Suprapubic skin (tissue), 4 donors: ENCODE measurements at regions not wholly inside any gene's neighbourhood (a gene's known extent, or its start where the extent isn't known, plus 50 kb on each side); places are given as distances from the start of the nearest gene placed in this dataset.

Experiments used
- DNase-seq, 2 donors: peaks; one replicate each; pipeline ENCODE4 v3.0.0-alpha.2; 2019; ENCODE audit warnings: low spot score in 2 of 2
- H3K27ac ChIP-seq: fragments of 200-600 bp; sonication (generic); one replicate; pipeline ENCODE4 v1.5.1; 2019
- H3K27me3 ChIP-seq: fragments of 200-600 bp; sonication (generic); one replicate; pipeline ENCODE4 v1.5.1; 2019
- H3K36me3 ChIP-seq: fragments of 200-600 bp; sonication (generic); one replicate; pipeline ENCODE4 v1.5.1; 2019
- H3K4me1 ChIP-seq: fragments of 200-600 bp; sonication (generic); one replicate; pipeline ENCODE4 v1.5.1; 2019
- H3K4me3 ChIP-seq: fragments of 200-600 bp; sonication (generic); one replicate; pipeline ENCODE4 v1.5.1; 2019; ENCODE audit warnings: mild to moderate bottlenecking
- H3K9me3 ChIP-seq: fragments of 200-600 bp; sonication (generic); one replicate; pipeline ENCODE4 v1.5.1; 2019
- CTCF ChIP-seq, 2 donors: fragments of 200-600 bp in 1 of 2; fragments of 450-650 bp in 1 of 2; sonication (generic) in 1 of 2; IDR thresholded peaks; one replicate each; pipeline ENCODE4 v1.5.1; 2016 to 2019; ENCODE audit warnings: antibody characterized with exemption in 2 of 2, mild to moderate bottlenecking in 1 of 2, moderate library complexity in 1 of 2
- EP300 ChIP-seq: sonication (generic); formaldehyde crosslinking; IDR thresholded peaks from one replicate; pipeline ENCODE4 v1.6.1; 2017; ENCODE audit warnings: antibody characterized with exemption
- POLR2A ChIP-seq, 2 donors: fragments of 450-650 bp; IDR thresholded peaks; one replicate each; pipeline ENCODE4 v1.6.1; 2017; ENCODE audit warnings: antibody characterized with exemption in 2 of 2, mild to moderate bottlenecking in 2 of 2, moderate library complexity in 2 of 2
- POLR2AphosphoS5 ChIP-seq, 3 donors: sonication (generic); formaldehyde crosslinking; IDR thresholded peaks; one replicate each; pipeline ENCODE4 v1.6.1; 2017; ENCODE audit warnings: antibody characterized with exemption in 3 of 3
- WGBS: methylation state at CpG from one replicate; pipeline ENCODE4 v1.1.5; 2018; 5-methylcytosine and 5-hydroxymethylcytosine counted together

GRCh38 chr10:128594688-128595087 lies 468.5 kb upstream of the MKI67 start:
- Histone ChIP-seq H3K27ac (no peak overlapping the region), H3K4me3 (no peak overlapping the region), H3K36me3 (no peaks in the 10 kb centered on the region), H3K27me3 (peaks cover 3% of the 10 kb centered on the region), H3K9me3 (peaks cover 4% of the 10 kb centered on the region), H3K4me1 (no peaks in the 10 kb centered on the region)
- no peak for DNase-seq
- TF ChIP-seq POLR2A (IDR thresholded peaks at IDR 0.05) (no peak), EP300 (no peak), CTCF (IDR thresholded peaks at IDR 0.05) (no peak), POLR2AphosphoS5 (IDR thresholded peaks at IDR 0.05) (no peak)
- 92% methylated on average over 1 of the region's 1 CpG for WGBS

GRCh38 chr10:128596906-128597305 lies 470.7 kb upstream of the MKI67 start:
- Histone ChIP-seq H3K27me3 (peaks cover 3% of the 10 kb centered on the region), H3K36me3 (no peaks in the 10 kb centered on the region), H3K4me1 (no peaks in the 10 kb centered on the region), H3K4me3 (no peak overlapping the region), H3K27ac (no peak overlapping the region), H3K9me3 (peaks cover 4% of the 10 kb centered on the region)
- TF ChIP-seq POLR2AphosphoS5 (IDR thresholded peaks at IDR 0.05) (no peak), CTCF (IDR thresholded peaks at IDR 0.05) (no peak), POLR2A (IDR thresholded peaks at IDR 0.05) (no peak), EP300 (no peak)
- no peak for DNase-seq
- 85% methylated on average over 4 of the region's 4 CpGs for WGBS

GRCh38 chr10:128599030-128599429 lies 472.8 kb upstream of the MKI67 start:
- 91% methylated on average over 2 of the region's 2 CpGs for WGBS
- no peaks in the 10 kb centered on the region for H3K36me3 ChIP-seq
- H3K27me3 ChIP-seq, result no peaks in the 10 kb centered on the region
- H3K4me1 ChIP-seq, result no peaks in the 10 kb centered on the region
- no peak overlapping the region for H3K27ac ChIP-seq
- no peak overlapping the region for H3K4me3 ChIP-seq
- no peak for DNase-seq
- H3K9me3 ChIP-seq, result peaks cover 4% of the 10 kb centered on the region
- no peak for TF ChIP-seq POLR2AphosphoS5 (IDR thresholded peaks at IDR 0.05)

- no peak for DNase-seq
- Histone ChIP-seq H3K27ac (no peak overlapping the region), H3K27me3 (no peaks in the 10 kb centered on the region), H3K4me3 (no peak overlapping the region), H3K36me3 (no peaks in the 10 kb centered on the region), H3K9me3 (peaks cover under 1% of the 10 kb centered on the region), H3K4me1 (no peaks in the 10 kb centered on the region)
- WGBS, result 87% methylated on average over 4 of the region's 4 CpGs
- no peak for TF ChIP-seq EP300
- TF ChIP-seq CTCF (IDR thresholded peaks at IDR 0.05), result no peak
- no peak for TF ChIP-seq POLR2A (IDR thresholded peaks at IDR 0.05)
- no peak for TF ChIP-seq POLR2AphosphoS5 (IDR thresholded peaks at IDR 0.05)
Measured at GRCh38 chr10:128599538-128599937, 473.3 kb upstream of the MKI67 start.

- no peaks in the 10 kb centered on the region for H3K9me3 ChIP-seq
- no peaks in the 10 kb centered on the region for H3K27me3 ChIP-seq
- no peak overlapping the region for H3K27ac ChIP-seq
- no peak overlapping the region for H3K4me3 ChIP-seq
- no peak for TF ChIP-seq POLR2AphosphoS5 (IDR thresholded peaks at IDR 0.05)
- no peaks in the 10 kb centered on the region for H3K36me3 ChIP-seq
- 93% methylated on average over 6 of the region's 6 CpGs for WGBS
- H3K4me1 ChIP-seq, result no peaks in the 10 kb centered on the region
- no peak for DNase-seq
Measured at GRCh38 chr10:128602183-128602582, 476.0 kb upstream of the MKI67 start.

- no peak for DNase-seq
- WGBS, result 84% methylated on average over 13 of the region's 13 CpGs
- Histone ChIP-seq H3K9me3 (no peaks in the 10 kb centered on the region), H3K36me3 (no peaks in the 10 kb centered on the region), H3K4me3 (no peak overlapping the region), H3K27ac (no peak overlapping the region), H3K27me3 (no peaks in the 10 kb centered on the region), H3K4me1 (no peaks in the 10 kb centered on the region)
- TF ChIP-seq EP300 (no peak), CTCF (IDR thresholded peaks at IDR 0.05) (no peak), POLR2AphosphoS5 (IDR thresholded peaks at IDR 0.05) (no peak), POLR2A (IDR thresholded peaks at IDR 0.05) (no peak)
Measured at GRCh38 chr10:128604025-128604424, 477.8 kb upstream of the MKI67 start.
